ENCODE measurements at regions not wholly inside any gene's neighbourhood (a gene's known extent, or its start where the extent isn't known, plus 50 kb on each side); places are given as distances from the start of the nearest gene placed in this dataset.

GRCh38 chr11:129248618-129249017 lies 56.5 kb upstream of the ARHGAP32 start:
- TF ChIP-seq GATA3 (IDR thresholded peaks at IDR 0.05; ENCODE audit: low read depth, low read length) (no peak), GATA2 (IDR thresholded peaks at IDR 0.05; ENCODE audit: low read depth, low read length) (no peak)

Data from SH-SY5Y (cell line).